ENCODE measurements at regions not wholly inside any gene's neighbourhood (a gene's known extent, or its start where the extent isn't known, plus 50 kb on each side); places are given as distances from the start of the nearest gene placed in this dataset.

GRCh38 chr12:25326326-25326725 is 75.6 kb upstream of the KRAS start:
- CTCF ChIA-PET: interaction anchor here (0.8 kb wide), 1 partner anchor 42 kb away, joined by 3 read pairs; no protein-coding TSS in a partner anchor
- SMC1A ChIA-PET (ENCODE audit: uncharacterized antibody, unreplicated experiment): interaction anchor here (0.9 to 7.6 kb wide), 3 partner anchors 8 to 39 kb away, joined by 3 to 86 read pairs (median 26); no protein-coding TSS in a partner anchor
- in situ Hi-C loops (cut with MboI) (no loop called here), intact Hi-C loops (cut with micrococcal nuclease; ENCODE audit: unreplicated experiment) (no loop called here)
- Histone ChIP-seq H3K9me3 (replicated peaks; ENCODE audit: control insufficient read depth, insufficient read depth, low read length) (no peaks in the 10 kb centered on the region), H3K9ac (ENCODE audit: control insufficient read depth, insufficient read depth, low read length) (no peak overlapping the region), H3K27me3 (replicated peaks in 1 of 2; ENCODE audit: control insufficient read depth in 2 of 2, insufficient read depth in 2 of 2, low read length in 1 of 2) (no peaks in the 10 kb centered on the region), H3K27ac (ENCODE audit: control insufficient read depth, insufficient read depth) (no peak overlapping the region), H4K20me1 (ENCODE audit: control insufficient read depth, insufficient read depth) (no peaks in the 10 kb centered on the region), H2AFZ (ENCODE audit: control insufficient read depth, low read depth, low read length) (no peak overlapping the region), H3K4me2 (ENCODE audit: control insufficient read depth, insufficient read depth) (no peak overlapping the region), H3K36me3 (ENCODE audit: control insufficient read depth in 2 of 2, insufficient read depth in 2 of 2, low read length in 1 of 2) (no peaks in the 10 kb centered on the region), H3K4me1 (ENCODE audit: control insufficient read depth, insufficient read depth, low read length) (peaks cover 24% of the 10 kb centered on the region), H3K79me2 (ENCODE audit: control insufficient read depth, insufficient read depth, low read length) (no peaks in the 10 kb centered on the region), H3K4me3 (no peak overlapping the region)
- FAIRE-seq: no peak
- no TSS peak for BruUV-seq (replicated peaks)
- WGBS (ENCODE audit: insufficient coverage, insufficient replicate concordance, low lambda C conversion rate, missing lambda C conversion rate): 98% methylated on average over 2 of the region's 2 CpGs
- RAD21 ChIA-PET (ENCODE audit: unreplicated experiment): no interaction called here
- no peak for ATAC-seq
- no peak for TF ChIP-seq MXI1 (IDR thresholded peaks at IDR 0.05; ENCODE audit: low read depth, low read length)
- TF ChIP-seq STAT3 (IDR thresholded peaks at IDR 0.05; ENCODE audit: low read depth, low read length): no peak
- TF ChIP-seq, protein P1, sequence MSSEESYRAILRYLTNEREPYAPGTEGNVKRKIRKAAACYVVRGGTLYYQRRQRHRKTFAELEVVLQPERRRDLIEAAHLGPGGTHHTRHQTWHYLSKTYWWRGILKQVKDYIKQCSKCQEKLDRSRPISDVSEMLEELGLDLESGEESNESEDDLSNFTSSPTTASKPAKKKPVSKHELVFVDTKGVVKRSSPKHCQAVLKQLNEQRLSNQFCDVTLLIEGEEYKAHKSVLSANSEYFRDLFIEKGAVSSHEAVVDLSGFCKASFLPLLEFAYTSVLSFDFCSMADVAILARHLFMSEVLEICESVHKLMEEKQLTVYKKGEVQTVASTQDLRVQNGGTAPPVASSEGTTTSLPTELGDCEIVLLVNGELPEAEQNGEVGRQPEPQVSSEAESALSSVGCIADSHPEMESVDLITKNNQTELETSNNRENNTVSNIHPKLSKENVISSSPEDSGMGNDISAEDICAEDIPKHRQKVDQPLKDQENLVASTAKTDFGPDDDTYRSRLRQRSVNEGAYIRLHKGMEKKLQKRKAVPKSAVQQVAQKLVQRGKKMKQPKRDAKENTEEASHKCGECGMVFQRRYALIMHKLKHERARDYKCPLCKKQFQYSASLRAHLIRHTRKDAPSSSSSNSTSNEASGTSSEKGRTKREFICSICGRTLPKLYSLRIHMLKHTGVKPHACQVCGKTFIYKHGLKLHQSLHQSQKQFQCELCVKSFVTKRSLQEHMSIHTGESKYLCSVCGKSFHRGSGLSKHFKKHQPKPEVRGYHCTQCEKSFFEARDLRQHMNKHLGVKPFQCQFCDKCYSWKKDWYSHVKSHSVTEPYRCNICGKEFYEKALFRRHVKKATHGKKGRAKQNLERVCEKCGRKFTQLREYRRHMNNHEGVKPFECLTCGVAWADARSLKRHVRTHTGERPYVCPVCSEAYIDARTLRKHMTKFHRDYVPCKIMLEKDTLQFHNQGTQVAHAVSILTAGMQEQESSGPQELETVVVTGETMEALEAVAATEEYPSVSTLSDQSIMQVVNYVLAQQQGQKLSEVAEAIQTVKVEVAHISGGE (CRISPR knock-in tag; IDR thresholded peaks at IDR 0.05): no peak
- TF ChIP-seq ZSCAN29 (IDR thresholded peaks at IDR 0.05): no peak
- no peak for TF ChIP-seq NFIC (IDR thresholded peaks at IDR 0.05; ENCODE audit: low read depth, low read length)
- DNase-seq (ENCODE audit: low read depth, low spot score): no peak
- POLR2A ChIA-PET: no interaction called here
